WTC11 (cell line): ENCODE measurements at regions not wholly inside any gene's neighbourhood (a gene's known extent, or its start where the extent isn't known, plus 50 kb on each side); places are given as distances from the start of the nearest gene placed in this dataset.
"Not testable (repeated sequence)": the region's sequence is repeated elsewhere in the genome, so short reads cannot be mapped to it uniquely, and the experiment has no call there.

Experiments
- TF ChIP-seq, protein P1 (sequence below): sonication (generic); formaldehyde crosslinking; IDR thresholded peaks from 2 replicates; pipeline ENCODE4 v1.8.1; 2022; ENCODE audit warnings: missing genetic modification reagents, borderline replicate concordance
- TF ChIP-seq, protein P2 (sequence below): sonication (generic); formaldehyde crosslinking; IDR thresholded peaks from 2 replicates; pipeline ENCODE4 v1.8.0; 2022; ENCODE audit warnings: missing genetic modification reagents

DNA sequence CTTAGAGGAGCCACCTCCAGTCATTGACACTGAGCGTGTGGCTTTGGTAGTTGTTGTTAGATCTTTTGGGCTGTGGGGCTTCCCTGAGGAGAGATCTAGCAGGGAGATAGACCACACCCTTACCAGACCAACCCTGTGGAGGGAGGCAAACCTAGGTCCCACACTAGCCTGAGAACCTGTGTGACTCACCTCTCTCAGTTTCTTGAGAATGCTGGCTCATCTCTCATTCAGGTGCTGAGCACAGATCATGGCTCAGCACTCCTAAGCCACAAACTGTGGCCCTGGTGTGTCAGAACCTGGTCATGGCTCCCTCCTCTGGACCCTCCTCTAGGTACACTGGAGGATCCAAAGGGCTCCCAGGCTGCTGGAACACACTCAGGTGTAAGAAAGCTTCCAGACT is 919.7 kb downstream of the PRIM2 start:
- TF ChIP-seq, protein P1, sequence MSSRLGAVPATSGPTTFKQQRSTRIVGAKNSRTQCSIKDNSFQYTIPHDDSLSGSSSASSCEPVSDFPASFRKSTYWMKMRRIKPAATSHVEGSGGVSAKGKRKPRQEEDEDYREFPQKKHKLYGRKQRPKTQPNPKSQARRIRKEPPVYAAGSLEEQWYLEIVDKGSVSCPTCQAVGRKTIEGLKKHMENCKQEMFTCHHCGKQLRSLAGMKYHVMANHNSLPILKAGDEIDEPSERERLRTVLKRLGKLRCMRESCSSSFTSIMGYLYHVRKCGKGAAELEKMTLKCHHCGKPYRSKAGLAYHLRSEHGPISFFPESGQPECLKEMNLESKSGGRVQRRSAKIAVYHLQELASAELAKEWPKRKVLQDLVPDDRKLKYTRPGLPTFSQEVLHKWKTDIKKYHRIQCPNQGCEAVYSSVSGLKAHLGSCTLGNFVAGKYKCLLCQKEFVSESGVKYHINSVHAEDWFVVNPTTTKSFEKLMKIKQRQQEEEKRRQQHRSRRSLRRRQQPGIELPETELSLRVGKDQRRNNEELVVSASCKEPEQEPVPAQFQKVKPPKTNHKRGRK (CRISPR knock-in tag) = not testable (repeated sequence)
- TF ChIP-seq, protein P2, sequence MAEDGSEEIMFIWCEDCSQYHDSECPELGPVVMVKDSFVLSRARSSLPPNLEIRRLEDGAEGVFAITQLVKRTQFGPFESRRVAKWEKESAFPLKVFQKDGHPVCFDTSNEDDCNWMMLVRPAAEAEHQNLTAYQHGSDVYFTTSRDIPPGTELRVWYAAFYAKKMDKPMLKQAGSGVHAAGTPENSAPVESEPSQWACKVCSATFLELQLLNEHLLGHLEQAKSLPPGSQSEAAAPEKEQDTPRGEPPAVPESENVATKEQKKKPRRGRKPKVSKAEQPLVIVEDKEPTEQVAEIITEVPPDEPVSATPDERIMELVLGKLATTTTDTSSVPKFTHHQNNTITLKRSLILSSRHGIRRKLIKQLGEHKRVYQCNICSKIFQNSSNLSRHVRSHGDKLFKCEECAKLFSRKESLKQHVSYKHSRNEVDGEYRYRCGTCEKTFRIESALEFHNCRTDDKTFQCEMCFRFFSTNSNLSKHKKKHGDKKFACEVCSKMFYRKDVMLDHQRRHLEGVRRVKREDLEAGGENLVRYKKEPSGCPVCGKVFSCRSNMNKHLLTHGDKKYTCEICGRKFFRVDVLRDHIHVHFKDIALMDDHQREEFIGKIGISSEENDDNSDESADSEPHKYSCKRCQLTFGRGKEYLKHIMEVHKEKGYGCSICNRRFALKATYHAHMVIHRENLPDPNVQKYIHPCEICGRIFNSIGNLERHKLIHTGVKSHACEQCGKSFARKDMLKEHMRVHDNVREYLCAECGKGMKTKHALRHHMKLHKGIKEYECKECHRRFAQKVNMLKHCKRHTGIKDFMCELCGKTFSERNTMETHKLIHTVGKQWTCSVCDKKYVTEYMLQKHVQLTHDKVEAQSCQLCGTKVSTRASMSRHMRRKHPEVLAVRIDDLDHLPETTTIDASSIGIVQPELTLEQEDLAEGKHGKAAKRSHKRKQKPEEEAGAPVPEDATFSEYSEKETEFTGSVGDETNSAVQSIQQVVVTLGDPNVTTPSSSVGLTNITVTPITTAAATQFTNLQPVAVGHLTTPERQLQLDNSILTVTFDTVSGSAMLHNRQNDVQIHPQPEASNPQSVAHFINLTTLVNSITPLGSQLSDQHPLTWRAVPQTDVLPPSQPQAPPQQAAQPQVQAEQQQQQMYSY = not testable (repeated sequence)
